ENCODE measurements at regions not wholly inside any gene's neighbourhood (a gene's known extent, or its start where the extent isn't known, plus 50 kb on each side); places are given as distances from the start of the nearest gene placed in this dataset.

GRCh38 chr4:155600244-155600643, 66.4 kb upstream of the GUCY1A1 start:
- TF ChIP-seq EZH2phosphoT487 (IDR thresholded peaks at IDR 0.05; ENCODE audit: low read depth) (no peak), CTCF (IDR thresholded peaks at IDR 0.05; ENCODE audit: low read depth, low read length) (no peak)
